ENCODE measurements at regions not wholly inside any gene's neighbourhood (a gene's known extent, or its start where the extent isn't known, plus 50 kb on each side); places are given as distances from the start of the nearest gene placed in this dataset.

GRCh38 chr12:107319533-107320032 lies 226.2 kb upstream of the CRY1 start:
- no peak for DNase-seq (ENCODE audit: low read depth in 1 of 2, low spot score in 1 of 2)

GRCh38 chr12:107320033-107320928 lies 226.9 kb upstream of the CRY1 start:
- peak; percentile 56 to 71 for DNase-seq (ENCODE audit: low read depth in 1 of 2, low spot score in 1 of 2)

GRCh38 chr12:107320929-107321631 lies 227.7 kb upstream of the CRY1 start:
- DNase-seq (ENCODE audit: low read depth in 1 of 2, low spot score in 1 of 2): peak; percentile 26 to 62

GRCh38 chr12:107322063-107322462 lies 228.7 kb upstream of the CRY1 start:
- DNase-seq (ENCODE audit: low read depth in 1 of 2, low spot score in 1 of 2): no peak

GRCh38 chr12:107325075-107325608 lies 231.8 kb upstream of the CRY1 start:
- DNase-seq (ENCODE audit: low read depth in 1 of 2, low spot score in 1 of 2): no peak

GRCh38 chr12:107326237-107326636 lies 232.9 kb upstream of the CRY1 start:
- DNase-seq (ENCODE audit: low read depth in 1 of 2, low spot score in 1 of 2): no peak

- DNase-seq (ENCODE audit: low read depth in 1 of 2, low spot score in 1 of 2): no peak
These were observed 234.4 kb upstream of the CRY1 start for GRCh38 chr12:107327651-107328182.

- no peak for DNase-seq (ENCODE audit: low read depth in 1 of 2, low spot score in 1 of 2)
These were observed 235.2 kb upstream of the CRY1 start for GRCh38 chr12:107328442-107329133.

GRCh38 chr12:107329569-107330324 lies 236.4 kb upstream of the CRY1 start:
- no peak for DNase-seq (ENCODE audit: low read depth in 1 of 2, low spot score in 1 of 2)

- DNase-seq (ENCODE audit: low read depth in 1 of 2, low spot score in 1 of 2): no peak
These were observed 237.6 kb upstream of the CRY1 start for GRCh38 chr12:107330831-107331431.

GRCh38 chr12:107331471-107331870 lies 238.1 kb upstream of the CRY1 start:
- DNase-seq (ENCODE audit: low read depth in 1 of 2, low spot score in 1 of 2): no peak

GRCh38 chr12:107331912-107332311 lies 238.6 kb upstream of the CRY1 start:
- no peak for DNase-seq (ENCODE audit: low read depth in 1 of 2, low spot score in 1 of 2)

- no peak for DNase-seq (ENCODE audit: low read depth in 1 of 2, low spot score in 1 of 2)
These were observed 239.4 kb upstream of the CRY1 start for GRCh38 chr12:107332743-107333142.

GRCh38 chr12:107335802-107336570 lies 242.6 kb upstream of the CRY1 start:
- no peak for DNase-seq (ENCODE audit: low read depth in 1 of 2, low spot score in 1 of 2)

GRCh38 chr12:107336695-107337094 lies 243.3 kb upstream of the CRY1 start:
- no peak for DNase-seq (ENCODE audit: low read depth in 1 of 2, low spot score in 1 of 2)

GRCh38 chr12:107337346-107338095 lies 244.2 kb upstream of the CRY1 start:
- DNase-seq (ENCODE audit: low read depth in 1 of 2, low spot score in 1 of 2): no peak

- no peak for DNase-seq (ENCODE audit: low read depth in 1 of 2, low spot score in 1 of 2)
These were observed 246.1 kb upstream of the CRY1 start for GRCh38 chr12:107339487-107339886.

- DNase-seq (ENCODE audit: low read depth in 1 of 2, low spot score in 1 of 2): no peak
These were observed 246.6 kb upstream of the CRY1 start for GRCh38 chr12:107339932-107340331.

Measured in activated CD4-positive, alpha-beta T cell treated with anti-CD3 and anti-CD28 coated beads, Interleukin-2, amount 50 U/mL, for 24 hours (primary cell).